B cell (primary cell): ENCODE measurements at regions not wholly inside any gene's neighbourhood (a gene's known extent, or its start where the extent isn't known, plus 50 kb on each side); places are given as distances from the start of the nearest gene placed in this dataset.

Experiments used
- ATAC-seq: fragments of 200-7000 bp; cut with Tn5 transposase; one replicate; pipeline ENCODE4 v1.10.0; 2021; ENCODE audit warnings: low read depth, mild to moderate bottlenecking, moderate number of reproducible peaks, moderate library complexity
- CTCF ChIA-PET: fragments of 350-600 bp; sonication (Branson Sonifier 250); formaldehyde crosslinking; loops from one replicate; lab custom pipeline; 2021; ENCODE audit warnings: antibody characterized with exemption, inconsistent platforms; lab: Charles Lee
- POLR2A ChIA-PET: fragments of 350-600 bp; sonication (Branson Sonifier 250); formaldehyde crosslinking; loops from one replicate; lab custom pipeline; 2021; ENCODE audit warnings: antibody characterized with exemption; lab: Charles Lee
- DNase-seq: peaks from one replicate; pipeline ENCODE4 v3.0.0; 2013
- H2AFZ ChIP-seq: 2 replicates; pipeline ENCODE4 v1.6.1; 2012; ENCODE audit warnings: mild to moderate bottlenecking, low read depth, low read length; ENCODE audit not compliant: insufficient read depth, poor library complexity, severe bottlenecking
- H3K27ac ChIP-seq, 2 donors: 1 replicate in 1 of 2; 2 replicates in 1 of 2; pipeline ENCODE4 v1.5.1; 2012 to 2013; ENCODE audit warnings: low read length in 2 of 2, mild to moderate bottlenecking in 2 of 2, moderate library complexity in 1 of 2
- H3K27me3 ChIP-seq, 4 experiments: fragments of 200-600 bp in 1 of 4; sonication (generic) in 1 of 4; replicated peaks in 1 of 4; 1 replicate in 2 of 4; 2 replicates in 2 of 4; pipeline versions ENCODE4 v1.6.1 to v1.7.0; 2013 to 2016; ENCODE audit warnings: low read length in 3 of 4, mild to moderate bottlenecking in 2 of 4, mixed read lengths in 1 of 4, moderate library complexity in 1 of 4; ENCODE audit not compliant: insufficient read depth in 4 of 4, control insufficient read depth in 3 of 4; ENCODE audit errors: control extremely low read depth in 1 of 4
- H3K36me3 ChIP-seq, 2 experiments: replicated peaks in 1 of 2; 1 replicate in 1 of 2; 2 replicates in 1 of 2; pipeline versions ENCODE4 v1.6.1 to v1.7.1; 2013; ENCODE audit warnings: low read length in 1 of 2; ENCODE audit not compliant: insufficient read depth in 2 of 2, control insufficient read depth in 1 of 2; ENCODE audit errors: control extremely low read depth in 1 of 2, extremely low read depth in 1 of 2
- H3K4me1 ChIP-seq, 2 donors: fragments of 200-600 bp in 1 of 2; sonication (generic) in 1 of 2; 1 replicate in 1 of 2; 2 replicates in 1 of 2; pipeline versions ENCODE4 v1.5.1 to v1.6.1; 2013 to 2017; ENCODE audit warnings: low read length in 2 of 2; ENCODE audit not compliant: control insufficient read depth in 2 of 2, insufficient read depth in 2 of 2
- H3K4me2 ChIP-seq: replicated peaks from 2 replicates; pipeline ENCODE3; 2012; ENCODE audit warnings: mild to moderate bottlenecking, low read depth, low read length; ENCODE audit not compliant: poor library complexity, severe bottlenecking
- H3K4me3 ChIP-seq, 5 experiments: fragments of 200-600 bp in 1 of 5; sonication (generic) in 1 of 5; 1 replicate in 3 of 5; 2 replicates in 2 of 5; pipeline versions ENCODE4 v1.5.1 to v1.7.0; 2011 to 2016; ENCODE audit warnings: low read length in 4 of 5, mild to moderate bottlenecking in 4 of 5, low read depth in 2 of 5, control low read depth in 1 of 5, moderate library complexity in 1 of 5; ENCODE audit not compliant: insufficient read depth in 1 of 5; ENCODE audit errors: control extremely low read depth in 1 of 5, extremely low read depth in 1 of 5
- H3K79me2 ChIP-seq: fragments of 200-600 bp; sonication (generic); one replicate; pipeline ENCODE4 v1.6.0; 2016; ENCODE audit warnings: low read length; ENCODE audit not compliant: control insufficient read depth, insufficient read depth
- H3K9ac ChIP-seq: fragments of 200-600 bp; sonication (generic); 2 replicates; pipeline ENCODE4 v1.6.1; 2017; ENCODE audit warnings: mild to moderate bottlenecking, low read length, moderate library complexity
- H3K9me3 ChIP-seq, 3 donors: one replicate each; pipeline versions ENCODE4 v1.6.1 to v1.7.1; 2013; ENCODE audit warnings: low read length in 2 of 3; ENCODE audit not compliant: control insufficient read depth in 2 of 3, insufficient read depth in 1 of 3; ENCODE audit errors: control extremely low read depth in 1 of 3
- H4K20me1 ChIP-seq: 2 replicates; pipeline ENCODE4 v1.6.0; 2012; ENCODE audit warnings: mild to moderate bottlenecking, low read length; ENCODE audit not compliant: insufficient read depth, control insufficient read depth, poor library complexity, severe bottlenecking
- H3K27ac Mint-ChIP-seq: one replicate; pipeline ENCODE4 v1.8.0; 2021; ENCODE audit warnings: mixed read lengths
- H3K27me3 Mint-ChIP-seq: one replicate; pipeline ENCODE4 v1.8.0; 2021; ENCODE audit warnings: mixed read lengths
- H3K4me1 Mint-ChIP-seq: one replicate; pipeline ENCODE4 v1.8.0; 2021; ENCODE audit warnings: mixed read lengths
- H3K4me3 Mint-ChIP-seq: one replicate; pipeline ENCODE4 v1.8.0; 2021; ENCODE audit warnings: mixed read lengths
- H3K9me3 Mint-ChIP-seq: one replicate; pipeline ENCODE4 v1.8.0; 2022; ENCODE audit warnings: mixed read lengths; ENCODE audit not compliant: insufficient read depth
- CTCF ChIP-seq: fragments of 200-600 bp; IDR thresholded peaks from one replicate; pipeline ENCODE4 v1.8.0; 2022; ENCODE audit warnings: antibody characterized with exemption, mild to moderate bottlenecking
- EZH2 ChIP-seq: IDR thresholded peaks from 2 replicates; pipeline ENCODE4 v1.6.1; 2012; ENCODE audit warnings: borderline replicate concordance, low read depth, mild to moderate bottlenecking, moderate library complexity, low read length; ENCODE audit not compliant: insufficient read depth, poor library complexity, severe bottlenecking
- WGBS: methylation state at CpG from one replicate; pipeline ENCODE4 v1.1.5; 2013; ENCODE audit warnings: missing lambda C conversion rate; ENCODE audit not compliant: insufficient coverage; 5-methylcytosine and 5-hydroxymethylcytosine counted together
- intact Hi-C: fragments of 100-400 bp; cut with micrococcal nuclease; formaldehyde crosslinking; loops from one replicate; pipeline ENCODE4 v1.10.0; 2022

GRCh38 chr17:77002103-77003045, 134.2 kb downstream of the MGAT5B start:
- Mint-ChIP-seq H3K4me3 (no peak overlapping the region), H3K4me1 (peaks cover 24% of the 10 kb centered on the region), H3K27me3 (peaks cover 20% of the 10 kb centered on the region), H3K27ac (no peak overlapping the region), H3K9me3 (no peaks in the 10 kb centered on the region)
- Histone ChIP-seq H3K4me1 (peaks cover 18 to 25% of the 10 kb centered on the region in 2 donors), H3K36me3 (no peaks in the 10 kb centered on the region), H3K4me2 (no peak overlapping the region), H3K79me2 (no peaks in the 10 kb centered on the region), H3K4me3 (no peak overlapping the region), H2AFZ (no peak overlapping the region), H4K20me1 (no peaks in the 10 kb centered on the region), H3K27me3 (peaks cover 0 to 2% (median 0%) of the 10 kb centered on the region in 4 experiments), H3K27ac (no peak overlapping the region), H3K9me3 (no peaks in the 10 kb centered on the region), H3K9ac (no peak overlapping the region)
- no peak for ATAC-seq
- no peak for TF ChIP-seq CTCF
- TF ChIP-seq EZH2, result no peak
- ChIA-PET POLR2A (interaction anchor here (0.7 to 1.1 kb wide), 2 partner anchors 20 to 49 kb away, joined by 3 to 5 read pairs; no protein-coding TSS in a partner anchor), CTCF (interaction anchor here (1.7 kb wide), 1 partner anchor 54 kb away, joined by 8 read pairs; no protein-coding TSS in a partner anchor)
- DNase-seq, result no peak
- WGBS, result 98% methylated on average over 14 of the region's 23 CpGs
- intact Hi-C loops, result no loop called here

GRCh38 chr17:77003699-77004098, 135.5 kb downstream of the MGAT5B start:
- TF ChIP-seq EZH2 (no peak), CTCF (no peak)
- Histone ChIP-seq H2AFZ (no peak overlapping the region), H3K79me2 (no peaks in the 10 kb centered on the region), H3K4me1 (peaks cover 4 to 11% of the 10 kb centered on the region in 2 donors), H3K4me2 (no peak overlapping the region), H3K36me3 (no peaks in the 10 kb centered on the region), H4K20me1 (no peaks in the 10 kb centered on the region), H3K4me3 (no peak overlapping the region), H3K9me3 (no peaks in the 10 kb centered on the region), H3K9ac (no peak overlapping the region), H3K27me3 (peaks cover 0 to 6% (median 1%) of the 10 kb centered on the region in 4 experiments), H3K27ac (no peak overlapping the region)
- Mint-ChIP-seq H3K9me3 (no peaks in the 10 kb centered on the region), H3K27ac (no peak overlapping the region), H3K4me3 (no peak overlapping the region), H3K4me1 (peaks cover 14% of the 10 kb centered on the region), H3K27me3 (peaks cover 25% of the 10 kb centered on the region)
- intact Hi-C loops, result no loop called here
- WGBS, result 100% methylated on average over 1 of the region's 2 CpGs
- DNase-seq (no peak), ATAC-seq (no peak)
- CTCF ChIA-PET, result interaction anchor here (1.7 kb wide), 1 partner anchor 53 kb away, joined by 8 read pairs; no protein-coding TSS in a partner anchor
- POLR2A ChIA-PET, result no interaction called here
